ENCODE measurements at regions not wholly inside any gene's neighbourhood (a gene's known extent, or its start where the extent isn't known, plus 50 kb on each side); places are given as distances from the start of the nearest gene placed in this dataset.

GRCh38 chr2:196249171-196249570 lies 77.8 kb upstream of the STK17B start:
- DNase-seq, result no peak

GRCh38 chr2:196249860-196250259 lies 78.5 kb upstream of the STK17B start:
- DNase-seq, result peak; percentile 57 to 58

GRCh38 chr2:196251132-196251531 lies 79.8 kb upstream of the STK17B start:
- DNase-seq, result no peak

- no peak for DNase-seq
Measured at GRCh38 chr2:196252408-196253115, 81.2 kb upstream of the STK17B start.

- no peak for DNase-seq
Measured at GRCh38 chr2:196253116-196253480, 81.7 kb upstream of the STK17B start.

GRCh38 chr2:196256585-196256984 lies 85.2 kb upstream of the STK17B start:
- DNase-seq, result no peak

GRCh38 chr2:196257086-196257485 lies 85.7 kb upstream of the STK17B start:
- no peak for DNase-seq

GRCh38 chr2:196258407-196258806 lies 87.0 kb upstream of the STK17B start:
- no peak for DNase-seq

GRCh38 chr2:196259507-196260481 lies 88.4 kb upstream of the STK17B start:
- DNase-seq, result no peak

- DNase-seq, result no peak
Measured at GRCh38 chr2:196260546-196260945, 89.2 kb upstream of the STK17B start.

- no peak for DNase-seq
Measured at GRCh38 chr2:196262606-196263005, 91.2 kb upstream of the STK17B start.

GRCh38 chr2:196263181-196263747 lies 91.9 kb upstream of the STK17B start:
- DNase-seq, result peak; percentile 67 to 80

GRCh38 chr2:196266351-196266750 lies 95.0 kb upstream of the STK17B start:
- no peak for DNase-seq

GRCh38 chr2:196266855-196267254 lies 95.5 kb upstream of the STK17B start:
- no peak for DNase-seq

GRCh38 chr2:196268025-196268424 lies 96.6 kb upstream of the STK17B start:
- DNase-seq, result peak; percentile 48 to 61

GRCh38 chr2:196268538-196269338 lies 97.4 kb upstream of the STK17B start:
- peak; percentile 69 to 82 for DNase-seq

GRCh38 chr2:196271795-196272194 lies 100.4 kb upstream of the STK17B start:
- no peak for DNase-seq

- DNase-seq, result peak; percentile 63 to 68
Measured at GRCh38 chr2:196274387-196274809, 103.0 kb upstream of the STK17B start.

- no peak for DNase-seq
Measured at GRCh38 chr2:196275646-196276352, 104.4 kb upstream of the STK17B start.

GRCh38 chr2:196276421-196276820 lies 105.0 kb upstream of the STK17B start:
- DNase-seq, result no peak

- DNase-seq, result peak; percentile 51 to 72
Measured at GRCh38 chr2:196277002-196277401, 105.6 kb upstream of the STK17B start.

- DNase-seq, result no peak
Measured at GRCh38 chr2:196278491-196278911, 107.1 kb upstream of the STK17B start.
